Thyroid gland (tissue), 4 donors: ENCODE measurements at regions not wholly inside any gene's neighbourhood (a gene's known extent, or its start where the extent isn't known, plus 50 kb on each side); places are given as distances from the start of the nearest gene placed in this dataset.

ENCODE experiments used
- DNase-seq, 2 donors: peaks; one replicate each; pipeline ENCODE4 v3.0.0-alpha.2; 2019
- H3K27ac ChIP-seq, 3 donors: fragments of 200-600 bp; sonication (generic); 1 replicate in 2 of 3; 2 replicates in 1 of 3; pipeline ENCODE4 v1.5.1; 2016 to 2019; ENCODE audit warnings: mild to moderate bottlenecking in 1 of 3, moderate library complexity in 1 of 3
- H3K27me3 ChIP-seq: fragments of 200-600 bp; sonication (generic); one replicate; pipeline ENCODE4 v1.5.1; 2019
- H3K36me3 ChIP-seq, 2 donors: fragments of 200-600 bp; sonication (generic); one replicate each; pipeline ENCODE4 v1.5.1; 2016 to 2019
- H3K4me1 ChIP-seq, 2 donors: fragments of 200-600 bp; sonication (generic); one replicate each; pipeline ENCODE4 v1.5.1; 2017 to 2019
- H3K4me3 ChIP-seq, 3 donors: fragments of 200-600 bp; sonication (generic); replicated peaks in 1 of 3; 1 replicate in 2 of 3; 2 replicates in 1 of 3; pipeline ENCODE4 v1.5.1; 2016; ENCODE audit warnings: mild to moderate bottlenecking in 1 of 3
- H3K9me3 ChIP-seq: fragments of 200-600 bp; sonication (generic); one replicate; pipeline ENCODE4 v1.5.1; 2017
- CTCF ChIP-seq, 6 experiments: fragments of 200-600 bp in 3 of 6; fragments of 450-650 bp in 3 of 6; sonication (generic) in 3 of 6; IDR thresholded peaks; one replicate each; pipeline ENCODE4 v1.5.1; 2016 to 2019; ENCODE audit warnings: antibody characterized with exemption in 6 of 6, mild to moderate bottlenecking in 2 of 6, inconsistent platforms in 1 of 6, moderate library complexity in 1 of 6
- POLR2A ChIP-seq, 2 donors: fragments of 450-650 bp; IDR thresholded peaks; one replicate each; pipeline ENCODE4 v1.6.1; 2017; ENCODE audit warnings: antibody characterized with exemption in 2 of 2, mild to moderate bottlenecking in 2 of 2, moderate library complexity in 1 of 2
- WGBS, 2 donors: methylation state at CpG; one replicate each; pipeline ENCODE4 v1.1.5; 2017; 5-methylcytosine and 5-hydroxymethylcytosine counted together
- intact Hi-C: fragments of 100-400 bp; cut with DNase I; formaldehyde crosslinking; loops from one replicate; pipeline ENCODE4 v1.15.1; 2023

DNA sequence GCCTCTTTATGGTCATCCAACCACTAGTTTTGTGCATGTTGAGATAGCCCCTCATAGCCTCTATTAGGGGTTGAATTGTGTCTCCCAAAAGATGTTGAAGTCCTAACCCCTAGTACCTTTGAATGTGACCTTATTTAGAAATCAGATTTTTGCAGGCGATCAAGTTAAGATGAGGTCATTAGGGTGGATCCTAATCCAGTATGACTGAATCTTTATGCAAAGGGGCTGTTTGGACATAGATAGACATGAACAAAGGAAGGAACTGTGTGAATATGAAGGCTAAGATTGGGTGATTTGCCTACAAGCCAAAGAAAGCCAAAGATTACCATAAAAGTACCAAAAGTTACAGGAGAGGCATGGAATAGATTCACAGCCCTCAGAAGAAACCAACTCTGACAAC, 209.6 kb downstream of the NUAK1 start:
- H3K36me3 ChIP-seq = no peaks in the 10 kb centered on the region
- H3K9me3 ChIP-seq = no peaks in the 10 kb centered on the region
- no peak for TF ChIP-seq POLR2A (IDR thresholded peaks at IDR 0.05)
- 100% methylated on average over 1 of the region's 1 CpG for WGBS, 2 donors
- peaks cover 0 to 3% of the 10 kb centered on the region in 2 donors for H3K4me1 ChIP-seq
- H3K27ac ChIP-seq = no peak overlapping the region
- H3K4me3 ChIP-seq = no peak overlapping the region
- no peak for DNase-seq
- intact Hi-C loops = no loop called here
- H3K27me3 ChIP-seq = no peaks in the 10 kb centered on the region

GRCh38 chr12:105930557-105931503, 207.9 kb downstream of the NUAK1 start:
- TF ChIP-seq POLR2A (IDR thresholded peaks at IDR 0.05) (no peak), CTCF (IDR thresholded peaks at IDR 0.05) (no peak)
- Histone ChIP-seq H3K4me3 (no peak overlapping the region), H3K4me1 (peaks cover 0 to 3% of the 10 kb centered on the region in 2 donors), H3K27ac (no peak overlapping the region), H3K36me3 (no peaks in the 10 kb centered on the region), H3K9me3 (no peaks in the 10 kb centered on the region), H3K27me3 (no peaks in the 10 kb centered on the region)
- 89 to 91% methylated on average over 10 of the region's 10 CpGs for WGBS, 2 donors
- intact Hi-C loops = no loop called here
- no peak for DNase-seq

DNA sequence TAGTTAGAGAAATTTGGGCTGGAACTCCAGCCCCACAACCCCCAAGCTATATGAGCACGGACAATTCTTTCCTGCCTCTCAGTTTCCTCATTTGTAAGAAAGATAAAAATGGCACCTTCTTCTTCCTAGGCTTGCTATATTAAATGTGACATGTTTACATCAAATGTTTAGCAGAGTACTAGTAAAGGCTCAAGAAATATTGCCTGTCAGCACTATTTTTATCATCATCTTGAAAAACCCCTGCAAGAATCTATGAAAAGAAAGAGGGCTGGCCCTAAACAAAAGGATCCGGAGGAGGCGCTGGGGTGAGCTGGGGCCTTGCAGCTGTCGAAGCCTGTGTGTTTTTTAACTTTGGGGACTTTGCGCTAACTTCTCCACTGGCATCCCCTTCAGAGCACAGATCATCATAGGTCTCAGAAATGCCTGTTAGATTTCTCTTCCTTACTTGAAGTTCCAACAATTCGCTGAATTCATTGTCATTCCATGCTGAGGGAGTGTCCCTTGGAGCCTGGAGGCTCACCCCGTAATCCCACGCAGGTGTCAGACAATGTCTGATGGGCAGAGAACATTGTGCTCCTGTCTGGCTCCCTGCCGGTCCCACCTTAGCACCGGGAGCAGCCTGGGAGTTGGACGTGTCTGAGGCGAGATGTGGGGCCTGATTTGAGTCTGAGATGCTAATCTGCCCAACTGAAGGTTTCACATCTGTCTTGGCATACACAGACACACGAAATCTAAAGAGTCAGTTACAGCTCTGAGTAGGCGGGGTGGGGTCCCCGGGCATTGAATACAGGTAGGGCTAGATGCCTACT, 206.8 kb downstream of the NUAK1 start:
- WGBS, 2 donors = 81 to 82% methylated on average over 13 to 15 of the region's 15 CpGs
- Histone ChIP-seq H3K36me3 (no peaks in the 10 kb centered on the region), H3K27ac (no peak overlapping the region), H3K9me3 (no peaks in the 10 kb centered on the region), H3K4me1 (peaks cover 0 to 3% of the 10 kb centered on the region in 2 donors), H3K27me3 (no peaks in the 10 kb centered on the region), H3K4me3 (no peak overlapping the region)
- no peak for DNase-seq
- intact Hi-C loops = no loop called here
- TF ChIP-seq CTCF (IDR thresholded peaks at IDR 0.05) = no peak
- no peak for TF ChIP-seq POLR2A (IDR thresholded peaks at IDR 0.05)

GRCh38 chr12:105933671-105934665, 204.8 kb downstream of the NUAK1 start:
- Histone ChIP-seq H3K4me3 (no peak overlapping the region), H3K27me3 (no peaks in the 10 kb centered on the region), H3K4me1 (peaks cover 0 to 3% of the 10 kb centered on the region in 2 donors), H3K9me3 (no peaks in the 10 kb centered on the region), H3K36me3 (no peaks in the 10 kb centered on the region), H3K27ac (no peak overlapping the region)
- WGBS, 2 donors = 65% methylated on average over 13 of the region's 13 CpGs
- TF ChIP-seq POLR2A (IDR thresholded peaks at IDR 0.05) (no peak), CTCF (IDR thresholded peaks at IDR 0.05) (no peak)
- intact Hi-C loops = no loop called here
- DNase-seq = no peak

DNA sequence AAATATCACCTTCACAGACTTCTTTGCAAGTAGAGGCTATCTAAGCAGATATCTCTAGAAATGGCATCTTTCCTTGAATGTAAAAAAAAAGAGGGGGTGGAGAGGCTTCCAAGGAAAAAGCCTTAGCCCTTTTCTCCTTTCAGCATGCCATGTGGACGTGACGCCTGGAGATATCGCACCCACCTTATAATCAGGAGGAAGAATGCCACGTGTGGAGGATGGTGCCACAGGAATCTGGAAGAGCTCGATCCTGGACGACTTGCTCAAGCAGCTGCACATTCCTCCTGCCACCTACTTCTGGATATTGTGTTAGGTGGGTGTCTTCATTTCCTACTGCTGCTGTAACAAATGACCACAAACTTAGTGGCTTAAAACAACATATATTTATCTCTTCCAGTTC, 203.6 kb downstream of the NUAK1 start:
- 63 to 70% methylated on average over 6 of the region's 6 CpGs for WGBS, 2 donors
- Histone ChIP-seq H3K27ac (no peak overlapping the region), H3K27me3 (no peaks in the 10 kb centered on the region), H3K4me1 (peaks cover 0 to 3% of the 10 kb centered on the region in 2 donors), H3K36me3 (no peaks in the 10 kb centered on the region), H3K4me3 (no peak overlapping the region), H3K9me3 (no peaks in the 10 kb centered on the region)
- intact Hi-C loops = no loop called here
- no peak for DNase-seq
- TF ChIP-seq POLR2A (IDR thresholded peaks at IDR 0.05) (no peak), CTCF (IDR thresholded peaks at IDR 0.05) (no peak)
